ENCODE measurements at regions not wholly inside any gene's neighbourhood (a gene's known extent, or its start where the extent isn't known, plus 50 kb on each side); places are given as distances from the start of the nearest gene placed in this dataset.

GRCh38 chr1:163668472-163668871 lies 346.7 kb downstream of the NUF2 start:
- no peaks in the 10 kb centered on the region for H3K36me3 Mint-ChIP-seq
- DNase-seq (ENCODE audit: low spot score) (no peak), ATAC-seq (no peak)
- H3K27ac Mint-ChIP-seq = no peak overlapping the region
- no peak overlapping the region for H3K4me3 Mint-ChIP-seq
- H3K4me1 Mint-ChIP-seq (ENCODE audit: low read depth in 2 of 2) = no peaks in the 10 kb centered on the region
- H3K9me3 Mint-ChIP-seq = peaks cover 3% of the 10 kb centered on the region
- H3K27me3 Mint-ChIP-seq = no peaks in the 10 kb centered on the region

GRCh38 chr1:163670989-163671757 lies 349.4 kb downstream of the NUF2 start:
- H3K4me3 Mint-ChIP-seq = no peak overlapping the region

GRCh38 chr1:163672976-163673758 lies 351.4 kb downstream of the NUF2 start:
- no peak overlapping the region for H3K27ac Mint-ChIP-seq
- no peak for DNase-seq (ENCODE audit: low spot score)
- no peaks in the 10 kb centered on the region for H3K36me3 Mint-ChIP-seq

More at GRCh38 chr1:163670989-163671757, 349.4 kb downstream of the NUF2 start:
- Mint-ChIP-seq H3K36me3 (no peaks in the 10 kb centered on the region), H3K4me1 (ENCODE audit: low read depth in 2 of 2) (no peaks in the 10 kb centered on the region), H3K27me3 (no peaks in the 10 kb centered on the region), H3K9me3 (peaks cover 7% of the 10 kb centered on the region), H3K27ac (no peak overlapping the region)
- DNase-seq (ENCODE audit: low spot score) = no peak
- ATAC-seq = no peak

GRCh38 chr1:163673759-163674151 lies 352.0 kb downstream of the NUF2 start:
- Mint-ChIP-seq H3K4me3 (no peak overlapping the region), H3K27ac (no peak overlapping the region), H3K36me3 (no peaks in the 10 kb centered on the region), H3K4me1 (ENCODE audit: low read depth in 2 of 2) (no peaks in the 10 kb centered on the region), H3K9me3 (peaks cover 8% of the 10 kb centered on the region), H3K27me3 (no peaks in the 10 kb centered on the region)
- ATAC-seq (no peak), DNase-seq (ENCODE audit: low spot score) (no peak)

More at GRCh38 chr1:163672976-163673758, 351.4 kb downstream of the NUF2 start:
- Mint-ChIP-seq H3K4me1 (ENCODE audit: low read depth in 2 of 2) (no peaks in the 10 kb centered on the region), H3K9me3 (peaks cover 7% of the 10 kb centered on the region), H3K4me3 (no peak overlapping the region), H3K27me3 (no peaks in the 10 kb centered on the region)
- no peak for ATAC-seq

GRCh38 chr1:163674236-163674635 lies 352.5 kb downstream of the NUF2 start:
- H3K27ac Mint-ChIP-seq = no peak overlapping the region
- ATAC-seq = no peak
- no peaks in the 10 kb centered on the region for H3K27me3 Mint-ChIP-seq
- H3K4me3 Mint-ChIP-seq = no peak overlapping the region
- DNase-seq (ENCODE audit: low spot score) = no peak
- no peaks in the 10 kb centered on the region for H3K4me1 Mint-ChIP-seq (ENCODE audit: low read depth in 2 of 2)
- H3K36me3 Mint-ChIP-seq = no peaks in the 10 kb centered on the region
- peaks cover 11% of the 10 kb centered on the region for H3K9me3 Mint-ChIP-seq

GRCh38 chr1:163684785-163685184 lies 363.0 kb downstream of the NUF2 start:
- Mint-ChIP-seq H3K4me3 (no peak overlapping the region), H3K9me3 (peaks cover 10% of the 10 kb centered on the region), H3K27me3 (no peaks in the 10 kb centered on the region), H3K27ac (no peak overlapping the region), H3K4me1 (ENCODE audit: low read depth in 2 of 2) (no peaks in the 10 kb centered on the region), H3K36me3 (no peaks in the 10 kb centered on the region)
- ATAC-seq (no peak), DNase-seq (ENCODE audit: low spot score) (no peak)

- no peaks in the 10 kb centered on the region for H3K27me3 Mint-ChIP-seq
- H3K9me3 Mint-ChIP-seq = no peaks in the 10 kb centered on the region
- no peak overlapping the region for H3K27ac Mint-ChIP-seq
- no peak for ATAC-seq
- no peaks in the 10 kb centered on the region for H3K36me3 Mint-ChIP-seq
- no peak for DNase-seq (ENCODE audit: low spot score)
- peaks cover 0 to 3% of the 10 kb centered on the region in 2 donors for H3K4me1 Mint-ChIP-seq (ENCODE audit: low read depth in 2 of 2)
- H3K4me3 Mint-ChIP-seq = no peak overlapping the region
Measured at GRCh38 chr1:163692266-163692665, 370.5 kb downstream of the NUF2 start.

GRCh38 chr1:163697137-163697536 lies 375.4 kb downstream of the NUF2 start:
- no peak for DNase-seq (ENCODE audit: low spot score)
- Mint-ChIP-seq H3K36me3 (no peaks in the 10 kb centered on the region), H3K4me1 (ENCODE audit: low read depth in 2 of 2) (peaks cover 0 to 3% of the 10 kb centered on the region in 2 donors), H3K27ac (no peak overlapping the region), H3K27me3 (no peaks in the 10 kb centered on the region), H3K9me3 (no peaks in the 10 kb centered on the region), H3K4me3 (no peak overlapping the region)
- peak; percentile 17 to 57 for ATAC-seq

- Mint-ChIP-seq H3K36me3 (no peaks in the 10 kb centered on the region), H3K4me3 (no peak overlapping the region), H3K27me3 (no peaks in the 10 kb centered on the region), H3K4me1 (ENCODE audit: low read depth in 2 of 2) (peaks cover 0 to 3% of the 10 kb centered on the region in 2 donors), H3K9me3 (peaks cover 3% of the 10 kb centered on the region), H3K27ac (no peak overlapping the region)
- ATAC-seq (no peak), DNase-seq (ENCODE audit: low spot score) (no peak)
Measured at GRCh38 chr1:163701783-163702374, 380.1 kb downstream of the NUF2 start.

- no peaks in the 10 kb centered on the region for H3K27me3 Mint-ChIP-seq
- H3K4me3 Mint-ChIP-seq = no peak overlapping the region
- no peaks in the 10 kb centered on the region for H3K4me1 Mint-ChIP-seq (ENCODE audit: low read depth in 2 of 2)
- no peak overlapping the region for H3K27ac Mint-ChIP-seq
- no peak for ATAC-seq
- DNase-seq (ENCODE audit: low spot score) = no peak
- peaks cover 8% of the 10 kb centered on the region for H3K9me3 Mint-ChIP-seq
- H3K36me3 Mint-ChIP-seq = no peaks in the 10 kb centered on the region
Measured at GRCh38 chr1:163703794-163704193, 382.0 kb downstream of the NUF2 start.

- H3K9me3 Mint-ChIP-seq = peaks cover 16% of the 10 kb centered on the region
- H3K4me3 Mint-ChIP-seq = no peak overlapping the region
- no peak overlapping the region for H3K27ac Mint-ChIP-seq
- no peaks in the 10 kb centered on the region for H3K4me1 Mint-ChIP-seq (ENCODE audit: low read depth in 2 of 2)
- ATAC-seq (no peak), DNase-seq (ENCODE audit: low spot score) (no peak)
- no peaks in the 10 kb centered on the region for H3K27me3 Mint-ChIP-seq
- H3K36me3 Mint-ChIP-seq = no peaks in the 10 kb centered on the region
Measured at GRCh38 chr1:163706915-163707314, 385.2 kb downstream of the NUF2 start.

GRCh38 chr1:163709636-163710035 lies 387.9 kb downstream of the NUF2 start:
- Mint-ChIP-seq H3K4me3 (no peak overlapping the region), H3K27ac (no peak overlapping the region), H3K9me3 (peaks cover 16% of the 10 kb centered on the region)

GRCh38 chr1:163712321-163712720 lies 390.6 kb downstream of the NUF2 start:
- H3K27me3 Mint-ChIP-seq = no peaks in the 10 kb centered on the region
- H3K4me3 Mint-ChIP-seq = no peak overlapping the region
- peaks cover 13% of the 10 kb centered on the region for H3K9me3 Mint-ChIP-seq

More at GRCh38 chr1:163709636-163710035, 387.9 kb downstream of the NUF2 start:
- DNase-seq (ENCODE audit: low spot score) (no peak), ATAC-seq (no peak)
- H3K4me1 Mint-ChIP-seq (ENCODE audit: low read depth in 2 of 2) = no peaks in the 10 kb centered on the region
- H3K36me3 Mint-ChIP-seq = no peaks in the 10 kb centered on the region
- H3K27me3 Mint-ChIP-seq = no peaks in the 10 kb centered on the region

GRCh38 chr1:163720294-163720693 lies 398.5 kb downstream of the NUF2 start:
- no peak for ATAC-seq
- Mint-ChIP-seq H3K4me1 (ENCODE audit: low read depth in 2 of 2) (no peaks in the 10 kb centered on the region), H3K27me3 (no peaks in the 10 kb centered on the region)

More at GRCh38 chr1:163712321-163712720, 390.6 kb downstream of the NUF2 start:
- Mint-ChIP-seq H3K27ac (no peak overlapping the region), H3K4me1 (ENCODE audit: low read depth in 2 of 2) (no peaks in the 10 kb centered on the region), H3K36me3 (no peaks in the 10 kb centered on the region)
- ATAC-seq (no peak), DNase-seq (ENCODE audit: low spot score) (no peak)

More at GRCh38 chr1:163720294-163720693, 398.5 kb downstream of the NUF2 start:
- H3K4me3 Mint-ChIP-seq = no peak overlapping the region
- no peaks in the 10 kb centered on the region for H3K36me3 Mint-ChIP-seq
- DNase-seq (ENCODE audit: low spot score) = no peak
- no peak overlapping the region for H3K27ac Mint-ChIP-seq
- peaks cover 19% of the 10 kb centered on the region for H3K9me3 Mint-ChIP-seq

Data from natural killer cell treated with Interleukin-12 subunit alpha and Interleukin-12 subunit beta and Interleukin-15 and Interleukin-18, amount 100 ng/mL, for 72 hours (primary cell).